HEK293 (cell line): ENCODE measurements at regions not wholly inside any gene's neighbourhood (a gene's known extent, or its start where the extent isn't known, plus 50 kb on each side); places are given as distances from the start of the nearest gene placed in this dataset.

Source experiments
- CTCF ChIA-PET: fragments of 350-600 bp; formaldehyde crosslinking; extraction: SDS; loops from one replicate; lab custom pipeline; 2021; ENCODE audit warnings: antibody characterized with exemption; lab: Yijun Ruan, JAX
- POLR2A ChIA-PET: fragments of 300-600 bp; formaldehyde crosslinking; extraction: SDS; loops from one replicate; lab custom pipeline; 2020; ENCODE audit warnings: antibody characterized with exemption, inconsistent platforms; lab: Yijun Ruan, JAX
- H3K27ac ChIP-seq: fragments of 200-500 bp; sonication (Bioruptor generic); 2 replicates; pipeline ENCODE4 v1.5.1; 2014; ENCODE audit warnings: low read depth, low read length, control low read depth, inconsistent platforms; ENCODE audit errors: extremely low read depth
- H3K36me3 ChIP-seq, 2 experiments: fragments of 200-500 bp in 1 of 2; sonication (Bioruptor generic) in 1 of 2; 1 replicate in 1 of 2; 2 replicates in 1 of 2; pipeline ENCODE4 v1.5.1; 2014 to 2017; ENCODE audit warnings: inconsistent platforms in 2 of 2, low read length in 2 of 2; ENCODE audit not compliant: control insufficient read depth in 2 of 2, insufficient read depth in 1 of 2
- H3K4me1 ChIP-seq: fragments of 200-500 bp; sonication (Bioruptor generic); 2 replicates; pipeline ENCODE4 v1.5.1; 2014; ENCODE audit warnings: mild to moderate bottlenecking, low read length, inconsistent platforms; ENCODE audit not compliant: control insufficient read depth, insufficient read depth
- H3K4me3 ChIP-seq: 2 replicates; pipeline ENCODE4 v1.5.1; 2011; ENCODE audit warnings: low read depth, mild to moderate bottlenecking, control low read depth, low read length, moderate library complexity
- H3K9me3 ChIP-seq: fragments of 200-500 bp; sonication (Bioruptor generic); 2 replicates; pipeline ENCODE4 v1.5.1; 2014; ENCODE audit warnings: low read depth, low read length, inconsistent platforms; ENCODE audit not compliant: control insufficient read depth, insufficient read depth
- HIC1 ChIP-seq: fragments of 450-650 bp; formaldehyde crosslinking; IDR thresholded peaks from 2 replicates; pipeline ENCODE4 v1.5.1; 2016; ENCODE audit warnings: missing biosample characterization, missing genetic modification characterization
- INSM2 ChIP-seq: fragments of 450-650 bp; formaldehyde crosslinking; IDR thresholded peaks from 2 replicates; pipeline ENCODE4 v1.5.1; 2016; ENCODE audit warnings: missing biosample characterization, missing genetic modification characterization
- MEIS1 ChIP-seq: sonication (generic); formaldehyde crosslinking; IDR thresholded peaks from 2 replicates; pipeline ENCODE4 v1.8.1; 2022; ENCODE audit warnings: missing genetic modification reagents, mild to moderate bottlenecking, borderline replicate concordance
- SETDB1 ChIP-seq: IDR thresholded peaks from one replicate; pipeline ENCODE4 v1.6.1; 2017; ENCODE audit warnings: mild to moderate bottlenecking, low read length, moderate library complexity, mixed read lengths; ENCODE audit not compliant: insufficient read length
- SP3 ChIP-seq: fragments of 450-650 bp; formaldehyde crosslinking; IDR thresholded peaks from 2 replicates; pipeline ENCODE4 v1.5.1; 2016; ENCODE audit warnings: missing biosample characterization, missing genetic modification characterization
- ZBTB7A ChIP-seq: fragments of 450-650 bp; formaldehyde crosslinking; IDR thresholded peaks from 2 replicates; pipeline ENCODE4 v1.5.1; 2016; ENCODE audit warnings: low read depth, missing biosample characterization, missing genetic modification characterization
- ZNF114 ChIP-seq: fragments of 450-650 bp; formaldehyde crosslinking; IDR thresholded peaks from 2 replicates; pipeline ENCODE4 v1.5.0; 2017; ENCODE audit warnings: missing biosample characterization, missing genetic modification characterization
- ZNF138 ChIP-seq: fragments of 450-650 bp; formaldehyde crosslinking; IDR thresholded peaks from 2 replicates; pipeline ENCODE4 v1.5.1; 2016; ENCODE audit warnings: missing biosample characterization, missing genetic modification characterization, borderline replicate concordance
- ZNF148 ChIP-seq: fragments of 450-650 bp; formaldehyde crosslinking; IDR thresholded peaks from 2 replicates; pipeline ENCODE4 v1.5.0; 2017; ENCODE audit warnings: missing biosample characterization, missing genetic modification characterization, borderline replicate concordance
- ZNF155 ChIP-seq: fragments of 450-650 bp; formaldehyde crosslinking; IDR thresholded peaks from 2 replicates; pipeline ENCODE4 v1.5.1; 2016; ENCODE audit warnings: missing biosample characterization, missing genetic modification characterization
- ZNF19 ChIP-seq: fragments of 450-650 bp; formaldehyde crosslinking; IDR thresholded peaks from 2 replicates; pipeline ENCODE4; 2016; ENCODE audit warnings: missing biosample characterization, missing genetic modification characterization, low read depth
- ZNF223 ChIP-seq: fragments of 450-650 bp; formaldehyde crosslinking; IDR thresholded peaks from 2 replicates; pipeline ENCODE4 v1.5.1; 2016; ENCODE audit warnings: missing biosample characterization, missing genetic modification characterization
- ZNF302 ChIP-seq: fragments of 450-650 bp; formaldehyde crosslinking; IDR thresholded peaks from 2 replicates; pipeline ENCODE4 v1.5.1; 2016; ENCODE audit warnings: missing biosample characterization, missing genetic modification characterization, low read depth
- ZNF366 ChIP-seq: fragments of 450-650 bp; formaldehyde crosslinking; conservative IDR thresholded peaks from 2 replicates; pipeline ENCODE4 v1.5.1; 2016; ENCODE audit warnings: missing biosample characterization, missing genetic modification characterization
- ZNF416 ChIP-seq: fragments of 450-650 bp; formaldehyde crosslinking; IDR thresholded peaks from 2 replicates; pipeline ENCODE4 v1.5.1; 2016; ENCODE audit warnings: missing biosample characterization, missing genetic modification characterization
- ZNF433 ChIP-seq: fragments of 450-650 bp; formaldehyde crosslinking; IDR thresholded peaks from 2 replicates; pipeline ENCODE4 v1.5.1; 2016; ENCODE audit warnings: missing biosample characterization, missing genetic modification characterization, low read depth
- ZNF501 ChIP-seq: fragments of 450-650 bp; formaldehyde crosslinking; IDR thresholded peaks from 2 replicates; pipeline ENCODE4 v1.5.1; 2016; ENCODE audit warnings: missing biosample characterization, missing genetic modification characterization
- ZNF513 ChIP-seq: fragments of 450-650 bp; IDR thresholded peaks from 2 replicates; pipeline ENCODE4 v1.5.1; 2018; ENCODE audit warnings: missing biosample characterization, missing genetic modification characterization
- ZNF791 ChIP-seq: fragments of 450-650 bp; formaldehyde crosslinking; IDR thresholded peaks from 2 replicates; pipeline ENCODE4 v1.5.1; 2016; ENCODE audit warnings: missing biosample characterization, missing genetic modification characterization
- ZNF837 ChIP-seq: fragments of 450-650 bp; formaldehyde crosslinking; IDR thresholded peaks from 2 replicates; pipeline ENCODE4 v1.5.1; 2016; ENCODE audit warnings: missing biosample characterization, missing genetic modification characterization
- ZSCAN18 ChIP-seq: fragments of 450-650 bp; formaldehyde crosslinking; IDR thresholded peaks from 2 replicates; pipeline ENCODE4 v1.5.1; 2016; ENCODE audit warnings: missing biosample characterization, missing genetic modification characterization

- Histone ChIP-seq H3K36me3 (no peaks in the 10 kb centered on the region), H3K9me3 (no peaks in the 10 kb centered on the region), H3K4me1 (no peaks in the 10 kb centered on the region), H3K4me3 (no peak overlapping the region), H3K27ac (no peak overlapping the region)
- TF ChIP-seq ZSCAN18 (tag by site-specific recombination), result no peak
- TF ChIP-seq SP3, result no peak
- CTCF ChIA-PET, result no interaction called here
- POLR2A ChIA-PET, result no interaction called here
Observed at GRCh38 chr1:189463166-189463565, 1014.5 kb downstream of the BRINP3 start.

- Histone ChIP-seq H3K36me3 (no peaks in the 10 kb centered on the region), H3K9me3 (no peaks in the 10 kb centered on the region), H3K4me1 (no peaks in the 10 kb centered on the region), H3K4me3 (no peak overlapping the region), H3K27ac (no peak overlapping the region)
- POLR2A ChIA-PET, result no interaction called here
- no peak for TF ChIP-seq INSM2
- TF ChIP-seq ZNF302 (tag by site-specific recombination), result no peak
- no peak for TF ChIP-seq ZNF223 (tag by site-specific recombination)
- no peak for TF ChIP-seq ZNF433 (tag by site-specific recombination)
- TF ChIP-seq ZNF138 (tag by site-specific recombination), result no peak
- no peak for TF ChIP-seq SP3
- no peak for TF ChIP-seq ZNF19 (tag by site-specific recombination)
- TF ChIP-seq SETDB1, result no peak
- TF ChIP-seq ZNF501, result no peak
- TF ChIP-seq ZBTB7A, result no peak
- TF ChIP-seq ZNF155 (tag by site-specific recombination), result no peak
- no peak for TF ChIP-seq ZNF513 (tag by site-specific recombination)
- TF ChIP-seq ZNF114 (tag by site-specific recombination), result no peak
- TF ChIP-seq HIC1 (tag by site-specific recombination), result no peak
- TF ChIP-seq MEIS1 (CRISPR knock-in tag), result no peak
- no peak for TF ChIP-seq ZNF366 (tag by site-specific recombination)
- no peak for TF ChIP-seq ZNF148 (tag by site-specific recombination)
- TF ChIP-seq ZNF416 (tag by site-specific recombination), result no peak
- no peak for TF ChIP-seq ZNF791 (tag by site-specific recombination)
- no peak for TF ChIP-seq ZNF837 (tag by site-specific recombination)
- CTCF ChIA-PET, result no interaction called here
Observed at GRCh38 chr1:189496768-189497167, 980.9 kb downstream of the BRINP3 start.
